K562 (cell line): ENCODE measurements at regions not wholly inside any gene's neighbourhood (a gene's known extent, or its start where the extent isn't known, plus 50 kb on each side); places are given as distances from the start of the nearest gene placed in this dataset.

Experiments used
- ATAC-seq: fragments of 200-7000 bp; cut with Tn5 transposase; 3 replicates; pipeline ENCODE4 v1.9.1; 2020; ENCODE audit warnings: moderate library complexity
- BruUV-seq: library from RNA; stranded (reverse); fragments of 400-500 nt; replicated peaks from 2 replicates; lab custom pipeline; 2021; lab: Mats Ljungman, UMichigan
- CTCF ChIA-PET: fragments of 300-600 bp; formaldehyde crosslinking; extraction: SDS; loops from one replicate; lab custom pipeline; 2021; ENCODE audit warnings: low intra/inter-chr PET ratio; lab: Yijun Ruan, JAX
- POLR2A ChIA-PET: fragments of 300-600, 350-650 bp; sonication (Branson Sonifier 250); formaldehyde crosslinking; extraction: SDS; loops from one replicate; lab custom pipeline; 2021; ENCODE audit warnings: antibody characterized with exemption, inconsistent platforms; lab: Yijun Ruan, JAX
- DNase-seq, 4 experiments: peaks; one replicate each; pipeline versions ENCODE4 v3.0.0 to v3.0.0-alpha.2; 2011 to 2018; ENCODE audit warnings: low spot score in 3 of 4, mixed read lengths in 3 of 4; ENCODE audit errors: extremely low read depth in 1 of 4
- FAIRE-seq: peaks from 2 replicates; lab custom pipeline; 2011; peaks lifted over from hg19 to GRCh38; lab: Jason Lieb, UNC
- H2AFZ ChIP-seq: 2 replicates; pipeline ENCODE4 v1.6.0; 2011; ENCODE audit warnings: low read depth, low read length, control low read depth, inconsistent platforms
- H3K27ac ChIP-seq: fragments of 200-600 bp; 3 replicates; pipeline ENCODE4 v1.8.0; 2011; ENCODE audit warnings: low read depth, mild to moderate bottlenecking, control low read depth, inconsistent platforms, low read length, moderate library complexity, mixed read lengths; ENCODE audit errors: extremely low read depth
- H3K27me3 ChIP-seq, 2 experiments: fragments of 300-600 bp in 1 of 2; 2 replicates in 1 of 2; 3 replicates in 1 of 2; pipeline versions ENCODE4 v1.6.0 to v1.8.0; 2011; ENCODE audit warnings: inconsistent platforms in 2 of 2, low read length in 2 of 2, mild to moderate bottlenecking in 1 of 2, mixed read lengths in 1 of 2, moderate library complexity in 1 of 2; ENCODE audit not compliant: control insufficient read depth in 2 of 2, insufficient read depth in 2 of 2
- H3K36me3 ChIP-seq: fragments of 300-600 bp; 3 replicates; pipeline ENCODE4 v1.8.0; 2011; ENCODE audit warnings: mild to moderate bottlenecking, low read length, inconsistent platforms; ENCODE audit not compliant: control insufficient read depth, insufficient read depth
- H3K4me1 ChIP-seq, 2 experiments: fragments of 200-600 bp in 1 of 2; replicated peaks in 1 of 2; 2 replicates in 1 of 2; 3 replicates in 1 of 2; pipeline versions ENCODE4 v1.5.1 to v1.8.0; 2011; ENCODE audit warnings: inconsistent platforms in 2 of 2, low read length in 2 of 2, mild to moderate bottlenecking in 1 of 2, mixed read lengths in 1 of 2, moderate library complexity in 1 of 2; ENCODE audit not compliant: control insufficient read depth in 2 of 2, insufficient read depth in 2 of 2
- H3K4me2 ChIP-seq: 2 replicates; pipeline ENCODE4 v1.6.1; 2011; ENCODE audit warnings: low read length, control low read depth, inconsistent platforms, mixed read lengths; ENCODE audit not compliant: insufficient read depth
- H3K4me3 ChIP-seq: fragments of 200-600 bp; sonication (generic), shearing (Covaris generic); 2 replicates; pipeline ENCODE4 v1.5.1; 2016; ENCODE audit warnings: control low read depth, inconsistent platforms
- H3K79me2 ChIP-seq: fragments of 200-600 bp; 3 replicates; pipeline ENCODE4 v1.8.0; 2011; ENCODE audit warnings: low read length, inconsistent platforms; ENCODE audit not compliant: control insufficient read depth, insufficient read depth
- H3K9ac ChIP-seq, 2 experiments: 2 replicates each; pipeline versions ENCODE4 v1.6.0 to v1.6.1; 2011; ENCODE audit warnings: low read depth in 2 of 2, low read length in 2 of 2, control low read depth in 1 of 2, inconsistent platforms in 1 of 2, mild to moderate bottlenecking in 1 of 2, mixed read lengths in 1 of 2; ENCODE audit not compliant: insufficient read depth in 1 of 2
- H3K9me1 ChIP-seq: one replicate; pipeline ENCODE4 v1.6.0; 2011; ENCODE audit warnings: inconsistent platforms, mild to moderate bottlenecking, low read length, moderate library complexity; ENCODE audit not compliant: control insufficient read depth, insufficient read depth
- H3K9me3 ChIP-seq: replicated peaks from 2 replicates; pipeline ENCODE4 v1.5.1; 2011; ENCODE audit warnings: low read depth, low read length, inconsistent platforms; ENCODE audit not compliant: control insufficient read depth, insufficient read depth
- H4K20me1 ChIP-seq: replicated peaks from 2 replicates; pipeline ENCODE4 v1.6.1; 2011; ENCODE audit warnings: low read length, inconsistent platforms, mixed read lengths; ENCODE audit not compliant: control insufficient read depth, insufficient read depth
- ARID3A ChIP-seq: IDR thresholded peaks from 2 replicates; pipeline ENCODE4 v1.6.1; 2012; ENCODE audit warnings: low read depth, low read length, improper control_type of control experiment, borderline replicate concordance
- CREB3 ChIP-seq: fragments of 450-650 bp; conservative IDR thresholded peaks from 2 replicates; pipeline ENCODE4 v1.6.1; 2016; ENCODE audit warnings: missing genetic modification characterization, low read depth, mild to moderate bottlenecking, missing compliant biosample characterization, moderate library complexity
- E2F3 ChIP-seq: fragments of 250-450 bp; sonication (Bioruptor Pico); IDR thresholded peaks from 2 replicates; pipeline ENCODE4 v1.4.0; 2020; ENCODE audit warnings: mild to moderate bottlenecking
- GTF2B ChIP-seq: IDR thresholded peaks from 2 replicates; pipeline ENCODE4 v1.6.1; 2011; ENCODE audit not compliant: insufficient read length; ENCODE audit errors: extremely low read depth
- MEIS2 ChIP-seq: fragments of 450-650 bp; IDR thresholded peaks from 2 replicates; pipeline ENCODE4 v1.6.1; 2014; ENCODE audit warnings: mild to moderate bottlenecking; ENCODE audit not compliant: partially characterized antibody
- NCOR1 ChIP-seq: fragments of 450-650 bp; IDR thresholded peaks from 2 replicates; pipeline ENCODE4 v1.6.1; 2016; ENCODE audit warnings: mild to moderate bottlenecking, moderate library complexity
- PHF21A ChIP-seq: fragments of 450-650 bp; IDR thresholded peaks from 2 replicates; pipeline ENCODE4 v1.6.1; 2017; ENCODE audit warnings: low read depth, borderline replicate concordance
- POU5F1 ChIP-seq: fragments of 150-350 bp; IDR thresholded peaks from 2 replicates; pipeline ENCODE4 v1.6.1; 2014; ENCODE audit warnings: borderline replicate concordance, low read length, low read depth, mild to moderate bottlenecking; ENCODE audit not compliant: partially characterized antibody
- SIN3A ChIP-seq, 2 experiments: fragments of 150-350 bp in 1 of 2; IDR thresholded peaks; 2 replicates each; pipeline ENCODE4 v1.6.1; 2011 to 2016; ENCODE audit warnings: borderline replicate concordance in 2 of 2, low read depth in 2 of 2, low read length in 2 of 2, mild to moderate bottlenecking in 2 of 2, moderate library complexity in 2 of 2; ENCODE audit not compliant: control insufficient read depth in 1 of 2
- SPI1 ChIP-seq: IDR thresholded peaks from 2 replicates; pipeline ENCODE4 v1.6.1; 2011; ENCODE audit warnings: low read depth, low read length, control low read depth, borderline replicate concordance
- THAP12 ChIP-seq: fragments of 250-450 bp; sonication (Bioruptor Pico); IDR thresholded peaks from 2 replicates; pipeline ENCODE4 v1.9.0; 2021; ENCODE audit warnings: mild to moderate bottlenecking, inconsistent platforms
- ZNF740 ChIP-seq, 3 experiments: fragments of 200-800 bp in 1 of 3; sonication (Bioruptor generic) in 1 of 3; sonication (generic) in 1 of 3; formaldehyde crosslinking in 1 of 3; IDR thresholded peaks; 2 replicates each; pipeline versions ENCODE4 v1.6.1 to v1.8.0; 2016 to 2022; ENCODE audit warnings: mild to moderate bottlenecking in 2 of 3, missing compliant biosample characterization in 2 of 3, missing genetic modification characterization in 2 of 3, missing genetic modification reagents in 1 of 3
- ZNF785 ChIP-seq: fragments of 250-450 bp; sonication (Bioruptor Pico); IDR thresholded peaks from 2 replicates; pipeline ENCODE4 v1.4.0; 2020; ENCODE audit warnings: mild to moderate bottlenecking
- WGBS: fragments of 100-300 bp; shearing (Covaris generic); methylation state at CpG from one replicate; pipeline ENCODE4 v1.1.6; 2016; ENCODE audit warnings: low coverage, mixed read lengths; ENCODE audit not compliant: insufficient coverage; ENCODE audit errors: missing lambda C conversion rate; 5-methylcytosine and 5-hydroxymethylcytosine counted together
- in situ Hi-C: fragments of 300-500 bp; cut with MboI; formaldehyde crosslinking; loops from 4 replicates; pipeline ENCODE4 v1.15.0; 2018; ENCODE audit warnings: inconsistent platforms, mixed read lengths
- intact Hi-C: fragments of 100-400 bp; cut with micrococcal nuclease; formaldehyde crosslinking; loops from 2 replicates; pipeline ENCODE4 v1.14.2; 2022

GRCh38 chr13:63075126-63075525 lies 1659.5 kb upstream of the PCDH20 start (continued):
- TF ChIP-seq PHF21A = no peak
- no peak for TF ChIP-seq GTF2B
- TF ChIP-seq ZNF785 (CRISPR knock-in tag) = no peak
- TF ChIP-seq ZNF740 (CRISPR knock-in tag; IDR thresholded peaks at IDR 0.05) = no peak
- no peak for TF ChIP-seq ZNF740 (tag; IDR thresholded peaks at IDR 0.05)

- Histone ChIP-seq H3K9ac (no peak overlapping the region), H3K4me2 (no peak overlapping the region), H3K4me3 (no peak overlapping the region), H2AFZ (no peak overlapping the region), H3K9me3 (no peaks in the 10 kb centered on the region), H3K27ac (no peak overlapping the region), H3K79me2 (no peaks in the 10 kb centered on the region), H3K9me1 (no peaks in the 10 kb centered on the region), H3K4me1 (no peaks in the 10 kb centered on the region), H3K36me3 (no peaks in the 10 kb centered on the region), H4K20me1 (no peaks in the 10 kb centered on the region), H3K27me3 (no peaks in the 10 kb centered on the region)
- no peak for DNase-seq
- in situ Hi-C loops = no loop called here
- POLR2A ChIA-PET = no interaction called here
- FAIRE-seq = no peak
- CTCF ChIA-PET = no interaction called here
- WGBS = 2% methylated on average over 4 of the region's 5 CpGs
- ATAC-seq = no peak
- intact Hi-C loops = no loop called here
- BruUV-seq = no TSS peak
- no peak for TF ChIP-seq SPI1
- no peak for TF ChIP-seq POU5F1
- no peak for TF ChIP-seq NCOR1
- no peak for TF ChIP-seq THAP12
- TF ChIP-seq E2F3 (CRISPR knock-in tag) = no peak
- TF ChIP-seq CREB3 (tag) = no peak
- TF ChIP-seq SIN3A (IDR thresholded peaks at IDR 0.05; ENCODE audit: borderline replicate concordance in 2 of 2, control insufficient read depth in 1 of 2, low read depth in 2 of 2, low read length in 2 of 2) = no peak
- no peak for TF ChIP-seq ARID3A
- no peak for TF ChIP-seq MEIS2
Measured at GRCh38 chr13:63050287-63050686, 1634.6 kb upstream of the PCDH20 start.
